ENCODE measurements at regions not wholly inside any gene's neighbourhood (a gene's known extent, or its start where the extent isn't known, plus 50 kb on each side); places are given as distances from the start of the nearest gene placed in this dataset.

DNA sequence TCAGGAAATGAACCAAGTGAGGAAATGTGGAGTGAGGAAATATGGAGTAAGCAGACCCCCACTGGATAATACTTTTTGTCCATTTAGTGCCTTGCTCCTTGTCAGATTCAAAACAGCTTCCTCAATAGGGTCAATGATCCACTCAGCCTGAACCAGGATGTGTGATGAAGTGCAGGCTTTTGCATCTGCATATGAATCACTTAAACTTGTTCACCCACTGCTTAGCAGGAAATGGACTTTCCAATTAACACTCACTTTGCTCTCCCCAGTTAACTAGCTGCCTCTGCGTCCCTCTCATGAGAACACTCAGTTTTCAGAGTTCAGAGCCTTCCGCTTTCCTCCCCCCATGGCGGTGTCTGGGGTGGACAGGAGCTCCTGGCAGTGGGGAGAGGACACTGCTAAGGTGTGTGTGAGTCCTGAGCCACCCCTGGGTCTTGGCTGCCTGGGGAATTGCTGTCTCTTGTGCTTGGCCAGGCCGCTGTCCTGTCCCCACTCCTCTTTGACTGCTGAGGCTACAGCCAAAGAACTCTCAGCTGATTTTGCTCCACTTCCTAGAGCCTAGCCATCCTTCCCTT, 621.8 kb downstream of the CDH26 start:
- TF ChIP-seq, protein P1, sequence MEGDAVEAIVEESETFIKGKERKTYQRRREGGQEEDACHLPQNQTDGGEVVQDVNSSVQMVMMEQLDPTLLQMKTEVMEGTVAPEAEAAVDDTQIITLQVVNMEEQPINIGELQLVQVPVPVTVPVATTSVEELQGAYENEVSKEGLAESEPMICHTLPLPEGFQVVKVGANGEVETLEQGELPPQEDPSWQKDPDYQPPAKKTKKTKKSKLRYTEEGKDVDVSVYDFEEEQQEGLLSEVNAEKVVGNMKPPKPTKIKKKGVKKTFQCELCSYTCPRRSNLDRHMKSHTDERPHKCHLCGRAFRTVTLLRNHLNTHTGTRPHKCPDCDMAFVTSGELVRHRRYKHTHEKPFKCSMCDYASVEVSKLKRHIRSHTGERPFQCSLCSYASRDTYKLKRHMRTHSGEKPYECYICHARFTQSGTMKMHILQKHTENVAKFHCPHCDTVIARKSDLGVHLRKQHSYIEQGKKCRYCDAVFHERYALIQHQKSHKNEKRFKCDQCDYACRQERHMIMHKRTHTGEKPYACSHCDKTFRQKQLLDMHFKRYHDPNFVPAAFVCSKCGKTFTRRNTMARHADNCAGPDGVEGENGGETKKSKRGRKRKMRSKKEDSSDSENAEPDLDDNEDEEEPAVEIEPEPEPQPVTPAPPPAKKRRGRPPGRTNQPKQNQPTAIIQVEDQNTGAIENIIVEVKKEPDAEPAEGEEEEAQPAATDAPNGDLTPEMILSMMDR (conservative IDR thresholded peaks at IDR 0.05; ENCODE audit: low read length), result no peak

GRCh38 chr20:60581606-60582115, 623.4 kb downstream of the CDH26 start:
- no peak for DNase-seq (ENCODE audit: low read depth)
- H3K4me3 ChIP-seq (ENCODE audit: low read length), result no peak overlapping the region
- TF ChIP-seq, protein P1 (conservative IDR thresholded peaks at IDR 0.05; ENCODE audit: low read length), result no peak

More for the DNA sequence above, 621.8 kb downstream of the CDH26 start:
- DNase-seq (ENCODE audit: low read depth), result no peak
- H3K4me3 ChIP-seq (ENCODE audit: low read length), result no peak overlapping the region

GRCh38 chr20:60583741-60584140, 625.5 kb downstream of the CDH26 start:
- H3K4me3 ChIP-seq (ENCODE audit: low read length), result no peak overlapping the region
- peak; percentile 5 for DNase-seq (ENCODE audit: low read depth)
- TF ChIP-seq, protein P1 (conservative IDR thresholded peaks at IDR 0.05; ENCODE audit: low read length), result no peak

- TF ChIP-seq, protein P1 (conservative IDR thresholded peaks at IDR 0.05; ENCODE audit: low read length), result no peak
- no peak overlapping the region for H3K4me3 ChIP-seq (ENCODE audit: low read length)
- DNase-seq (ENCODE audit: low read depth), result no peak
These were observed 626.0 kb downstream of the CDH26 start for GRCh38 chr20:60584221-60584620.

DNA sequence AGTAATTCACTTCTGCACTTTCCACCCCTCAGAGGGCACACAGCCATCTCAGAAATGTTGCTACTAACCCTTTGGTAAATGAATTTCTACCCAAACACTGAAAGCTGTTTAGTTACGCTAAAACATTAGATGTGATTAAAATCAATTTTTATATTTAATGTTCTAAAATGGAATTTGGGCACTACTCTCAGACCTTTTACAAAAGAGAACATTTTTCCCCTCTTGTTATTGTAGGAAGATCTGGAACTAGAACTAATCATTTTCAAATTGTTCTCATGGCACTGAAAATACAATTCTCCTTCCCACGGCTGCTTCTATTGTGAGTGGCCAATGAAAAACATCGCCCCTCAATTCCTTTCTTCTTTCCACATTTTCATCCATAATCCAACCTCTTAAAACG, 627.4 kb downstream of the CDH26 start:
- TF ChIP-seq, protein P1 (conservative IDR thresholded peaks at IDR 0.05; ENCODE audit: low read length), result no peak
- no peak overlapping the region for H3K4me3 ChIP-seq (ENCODE audit: low read length)
- no peak for DNase-seq (ENCODE audit: low read depth)

- TF ChIP-seq, protein P1 (conservative IDR thresholded peaks at IDR 0.05; ENCODE audit: low read length), result no peak
- H3K4me3 ChIP-seq (ENCODE audit: low read length), result no peak overlapping the region
- DNase-seq (ENCODE audit: low read depth), result no peak
These were observed 628.2 kb downstream of the CDH26 start for GRCh38 chr20:60586269-60587050.

DNA sequence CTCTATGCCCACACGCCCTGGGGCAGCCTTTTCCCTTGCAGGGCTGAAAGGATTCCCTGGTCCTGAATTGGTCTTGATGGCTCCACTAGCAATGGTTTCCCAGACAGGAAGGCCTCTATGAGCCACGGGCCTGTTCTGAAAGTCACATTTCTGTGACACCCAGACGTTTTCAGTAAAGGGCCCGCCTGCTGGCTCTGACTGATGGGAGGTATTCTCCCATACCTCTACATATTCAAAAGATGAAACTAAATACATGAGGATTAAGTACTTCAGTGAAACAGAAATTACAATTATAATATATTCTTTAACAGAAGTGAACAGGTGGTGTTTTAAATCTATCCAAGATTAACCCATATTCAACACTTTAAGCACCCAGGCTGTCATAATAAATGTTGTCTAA, 629.8 kb downstream of the CDH26 start:
- H3K4me3 ChIP-seq (ENCODE audit: low read length), result no peak overlapping the region
- TF ChIP-seq, protein P1 (conservative IDR thresholded peaks at IDR 0.05; ENCODE audit: low read length), result no peak
- DNase-seq (ENCODE audit: low read depth), result no peak

Data from AG10803 (cell line).